Coronary artery (tissue), 2 donors: ENCODE measurements at regions not wholly inside any gene's neighbourhood (a gene's known extent, or its start where the extent isn't known, plus 50 kb on each side); places are given as distances from the start of the nearest gene placed in this dataset.

Source experiments
- DNase-seq: peaks from one replicate; pipeline ENCODE4 v3.0.0-alpha.2; 2017; ENCODE audit warnings: low spot score
- H3K27ac ChIP-seq, 2 donors: fragments of 200-600 bp; sonication (generic); one replicate each; pipeline ENCODE4 v1.5.1; 2016 to 2019
- H3K4me3 ChIP-seq: fragments of 200-600 bp; sonication (generic); 2 replicates; pipeline ENCODE4 v1.5.1; 2016; ENCODE audit warnings: mild to moderate bottlenecking, moderate library complexity
- TF ChIP-seq, protein P1 (sequence below): fragments of 200-600 bp; sonication (generic); IDR thresholded peaks from one replicate; pipeline ENCODE4 v1.5.1; 2019; ENCODE audit warnings: antibody characterized with exemption

DNA sequence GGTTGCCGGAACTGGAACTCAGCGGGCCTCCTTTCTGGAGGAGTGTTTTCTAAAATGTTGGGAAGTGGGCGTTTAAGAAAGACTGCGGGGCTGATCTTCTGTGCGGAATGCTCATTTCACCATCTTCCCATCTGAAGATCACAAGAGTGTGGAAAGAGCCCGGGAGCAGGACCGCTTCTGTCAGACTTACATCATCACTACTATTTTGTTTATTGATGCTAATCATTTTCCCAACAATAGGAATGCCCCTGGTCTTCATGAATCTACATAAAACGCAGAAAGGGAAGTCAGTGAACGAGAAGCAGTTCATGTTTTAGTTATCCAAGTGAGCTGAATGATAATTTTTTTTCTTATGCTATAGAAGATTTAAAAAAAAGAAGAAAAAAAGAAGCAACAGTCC, 447.8 kb upstream of the MKI67 start:
- no peak overlapping the region for H3K27ac ChIP-seq
- TF ChIP-seq, protein P1, sequence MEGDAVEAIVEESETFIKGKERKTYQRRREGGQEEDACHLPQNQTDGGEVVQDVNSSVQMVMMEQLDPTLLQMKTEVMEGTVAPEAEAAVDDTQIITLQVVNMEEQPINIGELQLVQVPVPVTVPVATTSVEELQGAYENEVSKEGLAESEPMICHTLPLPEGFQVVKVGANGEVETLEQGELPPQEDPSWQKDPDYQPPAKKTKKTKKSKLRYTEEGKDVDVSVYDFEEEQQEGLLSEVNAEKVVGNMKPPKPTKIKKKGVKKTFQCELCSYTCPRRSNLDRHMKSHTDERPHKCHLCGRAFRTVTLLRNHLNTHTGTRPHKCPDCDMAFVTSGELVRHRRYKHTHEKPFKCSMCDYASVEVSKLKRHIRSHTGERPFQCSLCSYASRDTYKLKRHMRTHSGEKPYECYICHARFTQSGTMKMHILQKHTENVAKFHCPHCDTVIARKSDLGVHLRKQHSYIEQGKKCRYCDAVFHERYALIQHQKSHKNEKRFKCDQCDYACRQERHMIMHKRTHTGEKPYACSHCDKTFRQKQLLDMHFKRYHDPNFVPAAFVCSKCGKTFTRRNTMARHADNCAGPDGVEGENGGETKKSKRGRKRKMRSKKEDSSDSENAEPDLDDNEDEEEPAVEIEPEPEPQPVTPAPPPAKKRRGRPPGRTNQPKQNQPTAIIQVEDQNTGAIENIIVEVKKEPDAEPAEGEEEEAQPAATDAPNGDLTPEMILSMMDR, result no peak
- H3K4me3 ChIP-seq, result no peak overlapping the region
- no peak for DNase-seq

DNA sequence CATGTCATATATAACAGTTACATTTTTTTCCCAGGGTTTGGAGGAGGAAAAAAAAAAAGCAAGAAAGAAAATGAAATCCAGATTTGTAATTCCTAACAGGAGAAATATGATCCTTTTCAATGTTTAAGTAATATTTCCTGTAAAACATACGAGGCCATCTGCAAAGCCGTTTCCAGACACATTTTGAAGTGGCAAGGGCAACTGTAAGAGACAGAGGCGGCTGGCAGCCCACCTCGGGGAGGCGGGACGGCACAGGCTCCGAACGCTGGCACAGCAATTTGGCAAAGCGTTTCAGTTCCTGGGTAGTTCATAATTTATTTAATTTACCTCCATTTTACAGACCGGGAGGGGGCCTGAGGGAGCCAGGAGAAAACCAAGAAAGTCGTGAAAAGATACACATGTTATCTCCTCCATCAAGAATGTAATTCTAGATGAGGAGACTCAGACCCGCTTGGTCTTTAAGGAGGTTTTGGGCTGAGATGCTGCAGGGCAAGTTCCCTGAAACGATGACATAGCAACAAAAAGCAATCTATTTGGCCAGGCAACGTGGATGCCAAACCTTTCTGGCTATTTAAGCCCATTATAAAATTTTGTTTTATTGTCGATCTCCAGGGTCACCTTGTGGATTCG, 448.5 kb upstream of the MKI67 start:
- TF ChIP-seq, protein P1, result no peak
- DNase-seq, result no peak
- H3K4me3 ChIP-seq, result no peak overlapping the region
- no peak overlapping the region for H3K27ac ChIP-seq

DNA sequence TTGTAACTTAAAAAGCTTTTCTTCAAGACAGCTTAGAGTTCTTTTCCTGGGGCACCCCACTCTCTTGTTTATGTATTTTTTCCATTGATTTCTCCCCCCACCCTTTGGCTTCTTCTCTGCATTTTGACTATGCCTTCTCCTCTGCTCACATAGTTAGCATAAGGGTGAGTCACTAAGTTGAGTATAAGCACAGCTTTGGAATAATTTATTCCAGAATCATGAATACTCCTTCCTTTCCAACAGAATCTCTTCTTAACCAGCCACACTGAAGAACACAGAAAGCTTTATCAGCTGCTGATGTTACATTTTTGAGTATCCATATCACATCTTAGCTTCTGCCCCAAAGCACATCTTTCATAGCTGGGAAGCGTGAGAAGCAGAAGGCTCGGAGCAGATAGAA, 449.5 kb upstream of the MKI67 start:
- DNase-seq, result no peak
- Histone ChIP-seq H3K27ac (no peak overlapping the region), H3K4me3 (no peak overlapping the region)
- TF ChIP-seq, protein P1, result no peak

DNA sequence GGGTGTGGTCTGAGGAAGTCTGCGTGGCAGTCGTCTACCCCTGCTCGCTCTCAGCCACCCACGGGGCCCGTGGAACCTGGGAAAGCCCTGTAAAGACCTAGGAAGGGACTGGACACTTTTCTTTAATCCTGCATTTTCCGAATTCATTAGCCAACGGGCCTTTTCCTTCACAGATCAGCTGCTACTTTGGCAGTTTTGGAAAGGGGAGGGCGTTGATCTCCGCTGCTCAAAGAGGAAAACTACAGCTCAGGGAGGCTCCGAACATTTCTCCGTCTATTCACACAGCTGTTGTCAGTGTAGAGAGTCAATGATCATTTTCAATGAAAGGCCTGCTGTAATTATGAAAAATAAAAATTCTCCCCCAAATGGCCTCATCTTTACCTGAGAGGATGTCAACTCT, 450.1 kb upstream of the MKI67 start:
- DNase-seq, result no peak

DNA sequence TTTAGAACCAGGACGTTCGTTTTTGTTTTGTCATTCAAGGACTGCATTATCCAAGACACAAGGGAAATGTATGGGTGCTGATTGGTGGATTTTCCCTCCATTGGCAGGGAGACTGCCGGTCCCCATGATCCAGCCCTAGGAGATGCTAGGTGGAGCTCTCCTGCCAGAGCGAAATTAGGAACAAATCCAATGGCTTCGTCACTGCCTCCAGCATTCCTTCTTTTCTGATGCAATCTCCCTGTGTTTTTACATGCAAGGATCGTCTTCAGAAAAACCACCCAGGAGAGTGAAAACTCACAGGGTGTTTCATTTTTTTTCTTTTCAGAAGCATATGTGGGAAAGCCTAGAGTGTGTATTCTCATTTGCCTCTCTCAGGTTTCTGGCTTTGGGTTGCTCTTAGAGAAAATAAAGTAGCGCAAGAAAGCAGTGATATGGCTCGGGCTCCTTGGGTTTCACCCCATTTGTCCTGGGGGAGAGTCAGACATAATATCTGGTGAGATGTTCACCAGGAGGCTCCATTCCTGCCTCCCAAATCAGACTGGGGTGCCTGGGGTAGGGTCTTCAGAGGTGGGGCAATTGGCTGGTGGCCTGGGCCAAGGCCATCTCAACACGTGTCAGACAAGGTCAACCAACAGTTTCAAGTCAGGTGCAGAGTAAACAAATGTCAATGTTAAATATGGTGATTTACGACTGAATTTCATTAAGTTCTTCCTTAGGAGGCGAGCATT, 450.9 kb upstream of the MKI67 start:
- no peak for DNase-seq

More for the DNA sequence above, 450.1 kb upstream of the MKI67 start:
- TF ChIP-seq, protein P1, result no peak
- Histone ChIP-seq H3K4me3 (no peak overlapping the region), H3K27ac (no peak overlapping the region)

DNA sequence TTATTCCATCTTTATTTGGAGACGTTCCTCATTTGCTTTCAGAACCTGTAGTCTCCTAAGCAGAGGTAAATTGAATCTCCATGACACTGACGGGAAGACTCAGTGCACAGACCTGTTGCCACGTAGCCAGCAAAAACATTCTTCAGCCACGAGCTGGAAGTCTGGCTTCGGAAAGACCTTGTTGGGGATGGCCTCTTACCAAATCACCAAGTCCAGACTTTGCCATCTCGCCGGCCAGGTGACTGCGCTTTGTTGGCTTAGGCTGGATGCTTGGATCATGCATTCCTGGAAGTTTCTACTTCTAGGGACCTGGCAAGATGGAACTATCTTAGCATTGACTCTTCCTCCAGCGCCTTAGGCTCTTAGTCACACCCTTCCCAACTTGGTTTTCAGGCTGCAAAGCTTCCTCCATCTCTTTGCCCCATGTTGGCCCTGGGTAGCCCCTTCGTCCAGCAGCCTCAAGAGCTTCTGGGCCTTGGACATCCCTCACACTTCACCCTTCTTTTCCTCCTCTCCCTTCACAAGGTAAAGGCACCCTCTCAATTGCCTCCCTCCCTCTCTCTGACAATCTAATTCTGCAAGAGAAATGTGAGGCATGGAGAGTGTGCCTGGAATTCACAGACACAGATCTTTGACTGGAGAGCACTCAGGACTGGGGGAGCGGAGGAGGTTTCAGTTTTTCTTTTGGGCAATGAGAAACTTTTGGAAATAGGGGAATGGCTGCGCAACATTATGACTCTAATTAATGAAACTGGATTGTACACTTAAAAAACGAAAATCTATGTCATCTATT, 451.9 kb upstream of the MKI67 start:
- TF ChIP-seq, protein P1, result no peak
- Histone ChIP-seq H3K27ac (no peak overlapping the region), H3K4me3 (no peak overlapping the region)
- DNase-seq, result no peak

More for the DNA sequence above, 450.9 kb upstream of the MKI67 start:
- no peak overlapping the region for H3K27ac ChIP-seq
- no peak overlapping the region for H3K4me3 ChIP-seq
- TF ChIP-seq, protein P1, result no peak
